WERI-Rb-1 (cell line): ENCODE measurements at regions not wholly inside any gene's neighbourhood (a gene's known extent, or its start where the extent isn't known, plus 50 kb on each side); places are given as distances from the start of the nearest gene placed in this dataset.

ENCODE experiments used
- DNase-seq: peaks from one replicate; pipeline ENCODE4 v3.0.0-alpha.2; 2020
- H3K27ac ChIP-seq: fragments of 250-450 bp; sonication (Bioruptor Pico); 2 replicates; pipeline ENCODE4 v1.5.1; 2020; ENCODE audit warnings: mild to moderate bottlenecking, moderate library complexity
- H3K27me3 ChIP-seq: fragments of 250-450 bp; sonication (Bioruptor Pico); 2 replicates; pipeline ENCODE4 v1.5.1; 2021; ENCODE audit warnings: mild to moderate bottlenecking, low read depth, moderate library complexity; ENCODE audit not compliant: insufficient read depth, severe bottlenecking
- H3K36me3 ChIP-seq: fragments of 250-450 bp; sonication (Bioruptor Pico); 2 replicates; pipeline ENCODE4 v1.5.1; 2020; ENCODE audit warnings: mild to moderate bottlenecking, moderate library complexity
- H3K4me3 ChIP-seq: 2 replicates; pipeline ENCODE4 v1.5.1; 2011; ENCODE audit warnings: low read depth, mild to moderate bottlenecking, control low read depth, low read length
- H3K9me3 ChIP-seq: fragments of 250-450 bp; sonication (Bioruptor Pico); 2 replicates; pipeline ENCODE4 v1.5.1; 2021; ENCODE audit warnings: mild to moderate bottlenecking, moderate library complexity; ENCODE audit not compliant: severe bottlenecking
- TF ChIP-seq, protein P1 (sequence below): IDR thresholded peaks from 2 replicates; pipeline ENCODE4 v1.5.1; 2011; ENCODE audit warnings: low read depth, mild to moderate bottlenecking, control low read depth, inconsistent platforms, low read length

DNA sequence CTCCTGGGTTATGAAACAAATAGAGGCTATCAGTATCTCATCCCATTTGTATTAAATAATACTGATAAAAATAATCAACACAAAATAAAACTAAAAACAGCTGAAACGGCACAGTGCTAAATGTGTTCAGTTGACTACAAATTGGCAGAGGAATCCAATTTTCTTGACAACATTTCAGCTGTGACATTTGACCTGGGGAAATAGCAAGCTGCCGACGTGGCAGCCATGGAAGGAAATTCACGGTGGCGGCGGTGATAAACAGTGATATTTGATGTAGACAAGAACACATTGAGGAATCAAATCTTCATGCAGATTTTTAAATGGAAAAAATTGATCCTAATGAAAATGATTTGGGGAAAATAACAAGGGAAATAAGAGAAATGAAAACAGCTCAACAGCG is 159.1 kb upstream of the RTL1 start:
- H3K4me3 ChIP-seq = no peak overlapping the region
- H3K27ac ChIP-seq = no peak overlapping the region
- peaks cover 88% of the 10 kb centered on the region for H3K27me3 ChIP-seq
- TF ChIP-seq, protein P1, sequence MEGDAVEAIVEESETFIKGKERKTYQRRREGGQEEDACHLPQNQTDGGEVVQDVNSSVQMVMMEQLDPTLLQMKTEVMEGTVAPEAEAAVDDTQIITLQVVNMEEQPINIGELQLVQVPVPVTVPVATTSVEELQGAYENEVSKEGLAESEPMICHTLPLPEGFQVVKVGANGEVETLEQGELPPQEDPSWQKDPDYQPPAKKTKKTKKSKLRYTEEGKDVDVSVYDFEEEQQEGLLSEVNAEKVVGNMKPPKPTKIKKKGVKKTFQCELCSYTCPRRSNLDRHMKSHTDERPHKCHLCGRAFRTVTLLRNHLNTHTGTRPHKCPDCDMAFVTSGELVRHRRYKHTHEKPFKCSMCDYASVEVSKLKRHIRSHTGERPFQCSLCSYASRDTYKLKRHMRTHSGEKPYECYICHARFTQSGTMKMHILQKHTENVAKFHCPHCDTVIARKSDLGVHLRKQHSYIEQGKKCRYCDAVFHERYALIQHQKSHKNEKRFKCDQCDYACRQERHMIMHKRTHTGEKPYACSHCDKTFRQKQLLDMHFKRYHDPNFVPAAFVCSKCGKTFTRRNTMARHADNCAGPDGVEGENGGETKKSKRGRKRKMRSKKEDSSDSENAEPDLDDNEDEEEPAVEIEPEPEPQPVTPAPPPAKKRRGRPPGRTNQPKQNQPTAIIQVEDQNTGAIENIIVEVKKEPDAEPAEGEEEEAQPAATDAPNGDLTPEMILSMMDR = no peak
- no peaks in the 10 kb centered on the region for H3K36me3 ChIP-seq
- no peak for DNase-seq
- no peaks in the 10 kb centered on the region for H3K9me3 ChIP-seq

DNA sequence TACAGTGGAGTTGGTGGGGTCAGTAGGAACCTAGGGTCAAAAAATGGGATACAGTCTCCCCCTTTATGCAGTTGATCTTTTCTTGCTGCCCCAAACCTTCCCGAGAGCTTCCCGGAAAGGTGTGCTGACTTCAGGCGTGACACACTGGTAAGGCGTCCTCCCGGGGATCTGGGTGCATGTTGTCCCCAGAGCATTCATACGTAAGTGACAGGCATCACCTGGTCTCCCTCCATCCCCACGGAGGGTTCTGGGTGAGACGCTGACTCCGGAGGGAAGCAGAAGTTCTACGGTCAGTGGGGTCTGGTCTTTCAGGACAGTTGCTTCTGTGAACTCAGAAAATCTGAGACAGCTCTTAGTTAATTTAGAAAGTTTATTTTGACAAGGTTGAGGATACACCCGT is 159.6 kb upstream of the RTL1 start:
- Histone ChIP-seq H3K4me3 (no peak overlapping the region), H3K36me3 (no peaks in the 10 kb centered on the region), H3K9me3 (no peaks in the 10 kb centered on the region), H3K27me3 (peaks cover 88% of the 10 kb centered on the region), H3K27ac (no peak overlapping the region)
- no peak for DNase-seq
- TF ChIP-seq, protein P1 = no peak

DNA sequence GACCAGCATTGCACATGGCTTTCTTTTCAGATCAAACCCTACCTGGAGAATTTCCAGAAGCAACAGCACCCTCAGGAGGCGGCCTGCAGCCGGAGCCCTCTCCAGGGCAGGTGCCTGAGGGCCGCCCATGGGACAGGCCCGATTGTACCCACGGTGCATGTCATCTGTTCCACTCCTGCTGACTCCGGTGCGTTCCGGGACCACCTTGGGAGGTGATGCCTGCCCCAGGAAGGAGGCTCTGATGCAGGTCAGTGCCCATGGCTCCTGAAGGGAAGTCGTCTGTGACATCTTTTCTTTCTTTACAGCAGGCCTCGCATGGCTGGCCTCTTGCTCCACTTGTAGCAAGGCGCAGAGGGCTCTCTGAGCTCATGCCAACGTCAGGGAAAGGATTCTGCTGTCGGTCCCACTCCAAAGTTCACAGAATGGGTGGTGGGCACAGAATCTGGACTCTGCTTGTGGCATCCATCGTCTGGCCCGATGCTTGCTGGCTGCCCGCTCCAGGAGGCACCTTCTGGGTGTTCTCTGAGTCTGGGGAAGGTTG is 160.7 kb upstream of the RTL1 start:
- H3K36me3 ChIP-seq = no peaks in the 10 kb centered on the region
- H3K27ac ChIP-seq = no peak overlapping the region
- no peaks in the 10 kb centered on the region for H3K9me3 ChIP-seq
- peaks cover 90% of the 10 kb centered on the region for H3K27me3 ChIP-seq
- no peak for DNase-seq
- H3K4me3 ChIP-seq = no peak overlapping the region
- TF ChIP-seq, protein P1 = no peak

- H3K9me3 ChIP-seq = no peaks in the 10 kb centered on the region
- H3K4me3 ChIP-seq = no peak overlapping the region
These were observed 161.2 kb upstream of the RTL1 start for GRCh38 chr14:101064718-101065117.

GRCh38 chr14:101065246-101065645 is 161.7 kb upstream of the RTL1 start:
- no peaks in the 10 kb centered on the region for H3K9me3 ChIP-seq
- H3K27me3 ChIP-seq = peaks cover 98% of the 10 kb centered on the region

More at GRCh38 chr14:101064718-101065117, 161.2 kb upstream of the RTL1 start:
- TF ChIP-seq, protein P1 = no peak
- no peak for DNase-seq
- Histone ChIP-seq H3K36me3 (no peaks in the 10 kb centered on the region), H3K27me3 (peaks cover 96% of the 10 kb centered on the region), H3K27ac (no peak overlapping the region)

More at GRCh38 chr14:101065246-101065645, 161.7 kb upstream of the RTL1 start:
- TF ChIP-seq, protein P1 = no peak
- H3K27ac ChIP-seq = no peak overlapping the region
- no peak for DNase-seq
- H3K36me3 ChIP-seq = no peaks in the 10 kb centered on the region
- no peak overlapping the region for H3K4me3 ChIP-seq
